HG02610 (cell line): ENCODE measurements at regions not wholly inside any gene's neighbourhood (a gene's known extent, or its start where the extent isn't known, plus 50 kb on each side); places are given as distances from the start of the nearest gene placed in this dataset.

Experiments
- ATAC-seq: cut with Tn5 transposase; IDR thresholded peaks from one replicate; pipeline ENCODE4 v1.9.1; 2021; ENCODE audit warnings: mild to moderate bottlenecking, moderate library complexity; ENCODE audit not compliant: unreplicated experiment

GRCh38 chr13:72029981-72030380, 163.0 kb upstream of the DACH1 start:
- no peak for ATAC-seq

GRCh38 chr13:72025836-72026235, 158.8 kb upstream of the DACH1 start:
- ATAC-seq = no peak

GRCh38 chr13:72023895-72024294, 156.9 kb upstream of the DACH1 start:
- no peak for ATAC-seq

- ATAC-seq = no peak
These were observed 138.5 kb upstream of the DACH1 start for GRCh38 chr13:72005455-72005854.

GRCh38 chr13:72004784-72005374, 137.9 kb upstream of the DACH1 start:
- no peak for ATAC-seq

GRCh38 chr13:72004246-72004645, 137.2 kb upstream of the DACH1 start:
- ATAC-seq = no peak

GRCh38 chr13:71998223-71998622, 131.2 kb upstream of the DACH1 start:
- ATAC-seq = no peak

- ATAC-seq = peak; percentile 59
These were observed 112.6 kb upstream of the DACH1 start for GRCh38 chr13:71979616-71980015.

GRCh38 chr13:71977028-71977427, 110.0 kb upstream of the DACH1 start:
- ATAC-seq = no peak

GRCh38 chr13:71967990-71968389, 101.0 kb upstream of the DACH1 start:
- ATAC-seq = no peak

- ATAC-seq = peak; percentile 57
These were observed 97.6 kb upstream of the DACH1 start for GRCh38 chr13:71964491-71965100.

GRCh38 chr13:71962735-71963134, 95.7 kb upstream of the DACH1 start:
- no peak for ATAC-seq

GRCh38 chr13:71962126-71962525, 95.1 kb upstream of the DACH1 start:
- no peak for ATAC-seq

- ATAC-seq = no peak
These were observed 82.4 kb upstream of the DACH1 start for GRCh38 chr13:71949441-71949840.

- no peak for ATAC-seq
These were observed 72.2 kb upstream of the DACH1 start for GRCh38 chr13:71939186-71939585.

GRCh38 chr13:71935166-71935840, 68.3 kb upstream of the DACH1 start:
- no peak for ATAC-seq

GRCh38 chr13:71924931-71925330, 57.9 kb upstream of the DACH1 start:
- ATAC-seq = no peak

- no peak for ATAC-seq
These were observed 55.2 kb upstream of the DACH1 start for GRCh38 chr13:71922194-71922593.
